Activated T-cell treated with anti-CD3 and anti-CD28 coated beads, Interleukin-2, amount 50 U/mL, for 4 hours (primary cell): ENCODE measurements at regions not wholly inside any gene's neighbourhood (a gene's known extent, or its start where the extent isn't known, plus 50 kb on each side); places are given as distances from the start of the nearest gene placed in this dataset.
"Not testable (repeated sequence)": the region's sequence is repeated elsewhere in the genome, so short reads cannot be mapped to it uniquely, and the experiment has no call there.

Source experiments
- ATAC-seq, 2 donors: fragments of 200-7000 bp; cut with Tn5 transposase; one replicate each; pipeline ENCODE4 v1.10.0; 2021
- DNase-seq: peaks from one replicate; pipeline ENCODE4 v3.0.0-alpha.2; 2020
- H3K27me3 Mint-ChIP-seq: one replicate; pipeline ENCODE4 v1.8.0; 2021; ENCODE audit warnings: low read depth, mixed read lengths
- H3K36me3 Mint-ChIP-seq: one replicate; pipeline ENCODE4 v1.8.0; 2022; ENCODE audit warnings: mixed read lengths; ENCODE audit not compliant: insufficient read depth
- H3K4me1 Mint-ChIP-seq: one replicate; pipeline ENCODE4 v1.8.0; 2021; ENCODE audit warnings: low read depth, mixed read lengths
- H3K4me3 Mint-ChIP-seq: one replicate; pipeline ENCODE4 v1.8.0; 2021; ENCODE audit warnings: mild to moderate bottlenecking, moderate library complexity, mixed read lengths
- H3K9me3 Mint-ChIP-seq: one replicate; pipeline ENCODE4 v1.8.0; 2021; ENCODE audit warnings: mixed read lengths

GRCh38 chr3:166764698-166765318 is 615.3 kb downstream of the ZBBX start:
- Mint-ChIP-seq H3K36me3 (no peaks in the 10 kb centered on the region), H3K4me1 (no peaks in the 10 kb centered on the region), H3K27me3 (no peaks in the 10 kb centered on the region), H3K9me3 (peaks cover 8% of the 10 kb centered on the region), H3K4me3 (no peak overlapping the region)
- DNase-seq (no peak), ATAC-seq (no peak)

GRCh38 chr3:166759736-166760513 is 620.2 kb downstream of the ZBBX start:
- Mint-ChIP-seq H3K9me3 (peaks cover 11% of the 10 kb centered on the region), H3K36me3 (no peaks in the 10 kb centered on the region), H3K27me3 (no peaks in the 10 kb centered on the region), H3K4me3 (no peak overlapping the region), H3K4me1 (no peaks in the 10 kb centered on the region)
- ATAC-seq, result no peak
- DNase-seq, result no peak

GRCh38 chr3:166752214-166752613 is 627.9 kb downstream of the ZBBX start:
- H3K27me3 Mint-ChIP-seq, result no peaks in the 10 kb centered on the region
- DNase-seq (no peak), ATAC-seq (no peak)
- H3K36me3 Mint-ChIP-seq, result no peaks in the 10 kb centered on the region
- H3K9me3 Mint-ChIP-seq, result peaks cover 20% of the 10 kb centered on the region
- no peaks in the 10 kb centered on the region for H3K4me1 Mint-ChIP-seq
- no peak overlapping the region for H3K4me3 Mint-ChIP-seq

GRCh38 chr3:166743481-166744134 is 636.5 kb downstream of the ZBBX start:
- Mint-ChIP-seq H3K4me3 (no peak overlapping the region), H3K36me3 (no peaks in the 10 kb centered on the region)

GRCh38 chr3:166734734-166735133 is 645.4 kb downstream of the ZBBX start:
- Mint-ChIP-seq H3K4me1 (no peaks in the 10 kb centered on the region), H3K9me3 (peaks cover 9% of the 10 kb centered on the region), H3K4me3 (no peak overlapping the region), H3K27me3 (no peaks in the 10 kb centered on the region), H3K36me3 (no peaks in the 10 kb centered on the region)
- ATAC-seq, result no peak
- DNase-seq, result no peak

More at GRCh38 chr3:166743481-166744134, 636.5 kb downstream of the ZBBX start:
- Mint-ChIP-seq H3K9me3 (peaks cover 9% of the 10 kb centered on the region), H3K4me1 (no peaks in the 10 kb centered on the region), H3K27me3 (no peaks in the 10 kb centered on the region)
- DNase-seq (no peak), ATAC-seq (no peak)

- Mint-ChIP-seq H3K36me3 (no peaks in the 10 kb centered on the region), H3K4me1 (no peaks in the 10 kb centered on the region), H3K9me3 (peaks cover 10% of the 10 kb centered on the region), H3K27me3 (no peaks in the 10 kb centered on the region), H3K4me3 (no peak overlapping the region)
- DNase-seq, result no peak
- ATAC-seq, result no peak
Measured at GRCh38 chr3:166731701-166732100, 648.4 kb downstream of the ZBBX start.

- ATAC-seq, result no peak
- H3K27me3 Mint-ChIP-seq, result no peaks in the 10 kb centered on the region
- no peak overlapping the region for H3K4me3 Mint-ChIP-seq
- H3K9me3 Mint-ChIP-seq, result peaks cover 27% of the 10 kb centered on the region
- H3K36me3 Mint-ChIP-seq, result no peaks in the 10 kb centered on the region
- H3K4me1 Mint-ChIP-seq, result no peaks in the 10 kb centered on the region
- DNase-seq, result no peak
Measured at GRCh38 chr3:166721466-166721865, 658.6 kb downstream of the ZBBX start.

- no peaks in the 10 kb centered on the region for H3K36me3 Mint-ChIP-seq
- ATAC-seq (no peak), DNase-seq (no peak)
Measured at GRCh38 chr3:166714206-166714605, 665.9 kb downstream of the ZBBX start.

GRCh38 chr3:166713787-166714186 is 666.3 kb downstream of the ZBBX start:
- H3K4me1 Mint-ChIP-seq, result no peaks in the 10 kb centered on the region
- ATAC-seq, result no peak
- H3K4me3 Mint-ChIP-seq, result no peak overlapping the region
- H3K36me3 Mint-ChIP-seq, result no peaks in the 10 kb centered on the region
- no peak for DNase-seq
- no peaks in the 10 kb centered on the region for H3K27me3 Mint-ChIP-seq
- H3K9me3 Mint-ChIP-seq, result no peaks in the 10 kb centered on the region

More at GRCh38 chr3:166714206-166714605, 665.9 kb downstream of the ZBBX start:
- Mint-ChIP-seq H3K9me3 (no peaks in the 10 kb centered on the region), H3K4me1 (no peaks in the 10 kb centered on the region), H3K27me3 (no peaks in the 10 kb centered on the region), H3K4me3 (no peak overlapping the region)

- peaks cover 7% of the 10 kb centered on the region for H3K9me3 Mint-ChIP-seq
- no peak overlapping the region for H3K4me3 Mint-ChIP-seq
- ATAC-seq, result no peak
- DNase-seq, result no peak
- no peaks in the 10 kb centered on the region for H3K36me3 Mint-ChIP-seq
- H3K27me3 Mint-ChIP-seq, result no peaks in the 10 kb centered on the region
- H3K4me1 Mint-ChIP-seq, result no peaks in the 10 kb centered on the region
Measured at GRCh38 chr3:166706094-166706493, 674.0 kb downstream of the ZBBX start.

GRCh38 chr3:166697495-166697894 is 682.6 kb downstream of the ZBBX start:
- DNase-seq (no peak), ATAC-seq (no peak)
- H3K27me3 Mint-ChIP-seq, result no peaks in the 10 kb centered on the region
- no peaks in the 10 kb centered on the region for H3K36me3 Mint-ChIP-seq
- no peaks in the 10 kb centered on the region for H3K4me1 Mint-ChIP-seq
- peaks cover 3% of the 10 kb centered on the region for H3K9me3 Mint-ChIP-seq
- H3K4me3 Mint-ChIP-seq, result no peak overlapping the region

- no peak for ATAC-seq
- H3K9me3 Mint-ChIP-seq, result peaks cover 2% of the 10 kb centered on the region
- no peaks in the 10 kb centered on the region for H3K27me3 Mint-ChIP-seq
- H3K4me3 Mint-ChIP-seq, result no peak overlapping the region
- DNase-seq, result no peak
- H3K36me3 Mint-ChIP-seq, result no peaks in the 10 kb centered on the region
- no peaks in the 10 kb centered on the region for H3K4me1 Mint-ChIP-seq
Measured at GRCh38 chr3:166696103-166696502, 684.0 kb downstream of the ZBBX start.

- ATAC-seq (no peak), DNase-seq (no peak)
- no peak overlapping the region for H3K4me3 Mint-ChIP-seq
- H3K9me3 Mint-ChIP-seq, result no peaks in the 10 kb centered on the region
- no peaks in the 10 kb centered on the region for H3K27me3 Mint-ChIP-seq
- no peaks in the 10 kb centered on the region for H3K4me1 Mint-ChIP-seq
- no peaks in the 10 kb centered on the region for H3K36me3 Mint-ChIP-seq
Measured at GRCh38 chr3:166688665-166689064, 691.4 kb downstream of the ZBBX start.

GRCh38 chr3:166685246-166685645 is 694.9 kb downstream of the ZBBX start:
- no peaks in the 10 kb centered on the region for H3K36me3 Mint-ChIP-seq
- DNase-seq, result no peak
- H3K4me3 Mint-ChIP-seq, result no peak overlapping the region
- ATAC-seq, result no peak
- H3K9me3 Mint-ChIP-seq, result no peaks in the 10 kb centered on the region
- no peaks in the 10 kb centered on the region for H3K4me1 Mint-ChIP-seq
- no peaks in the 10 kb centered on the region for H3K27me3 Mint-ChIP-seq

- not testable (repeated sequence) for H3K4me3 Mint-ChIP-seq, H3K27me3 Mint-ChIP-seq, ATAC-seq, DNase-seq, H3K36me3 Mint-ChIP-seq, H3K4me1 Mint-ChIP-seq, H3K9me3 Mint-ChIP-seq
Measured at GRCh38 chr3:166684077-166684476, 696.0 kb downstream of the ZBBX start.
